Inferior parietal cortex (tissue), 1 donor: ENCODE measurements at regions not wholly inside any gene's neighbourhood (a gene's known extent, or its start where the extent isn't known, plus 50 kb on each side); places are given as distances from the start of the nearest gene placed in this dataset.
"Not testable (repeated sequence)": the region's sequence is repeated elsewhere in the genome, so short reads cannot be mapped to it uniquely, and the experiment has no call there.

Source experiments
- DNase-seq: peaks from one replicate; pipeline ENCODE4 v3.0.0-alpha.2; 2016; ENCODE audit errors: extremely low spot score

DNA sequence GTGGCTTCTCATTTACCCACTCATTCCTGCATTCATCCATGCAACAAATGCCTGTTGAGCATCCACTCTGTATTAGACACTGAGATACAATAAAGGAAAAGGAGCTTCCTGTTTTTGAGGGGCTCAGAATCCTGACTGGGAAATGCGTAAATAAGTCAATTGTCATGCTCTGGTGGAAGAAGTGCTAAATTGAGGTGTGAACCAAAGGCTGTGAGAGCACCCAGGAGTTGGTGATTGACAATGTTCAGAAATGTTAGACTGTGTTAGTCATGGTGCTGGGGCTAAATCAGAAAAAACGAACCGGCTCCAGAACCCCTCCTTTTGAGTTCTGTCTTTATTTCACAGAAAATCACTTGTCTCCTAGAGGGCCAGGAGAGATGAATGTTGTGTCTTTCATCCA lies 558.6 kb upstream of the SGCD start:
- DNase-seq: no peak

GRCh38 chr5:155772009-155772662 lies 554.8 kb upstream of the SGCD start:
- DNase-seq: no peak

DNA sequence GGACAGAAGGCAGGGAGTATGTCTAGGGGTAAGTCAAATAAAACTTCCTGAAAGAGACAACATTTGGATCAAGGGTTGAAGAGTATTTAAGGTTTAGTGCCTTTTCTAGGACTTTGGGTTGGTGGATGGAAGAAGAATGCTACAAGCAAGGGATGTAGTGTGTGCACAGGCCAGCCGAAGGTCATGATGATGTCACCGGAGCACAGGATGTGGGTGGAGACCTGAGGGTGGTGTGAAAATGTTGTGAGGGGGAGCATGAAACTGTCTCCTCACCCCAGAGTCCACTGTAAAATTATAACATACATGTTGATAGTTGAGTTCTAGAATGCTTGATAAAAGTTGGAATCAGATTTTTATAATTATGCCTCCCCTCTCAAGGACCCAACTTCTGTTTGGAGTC lies 553.3 kb upstream of the SGCD start:
- no peak for DNase-seq

DNA sequence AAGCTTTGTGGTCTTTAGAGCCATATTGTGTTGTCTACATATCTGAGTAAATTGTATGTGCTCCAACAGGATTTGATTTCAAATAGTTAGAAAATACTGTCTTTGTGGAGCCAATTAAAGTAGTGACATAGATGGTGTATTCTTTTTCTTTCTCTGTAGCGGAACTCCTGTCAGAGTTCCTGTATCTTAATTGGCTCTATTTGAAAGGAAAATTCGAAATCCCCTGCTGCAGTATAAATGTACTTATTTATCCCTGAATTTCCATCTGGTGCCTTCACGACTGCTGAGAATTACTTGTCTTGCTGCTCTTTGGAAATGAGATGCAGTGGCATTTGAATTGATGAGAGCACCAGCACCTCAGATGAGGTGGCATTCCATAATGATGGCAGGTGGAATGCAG lies 546.7 kb upstream of the SGCD start:
- no peak for DNase-seq

DNA sequence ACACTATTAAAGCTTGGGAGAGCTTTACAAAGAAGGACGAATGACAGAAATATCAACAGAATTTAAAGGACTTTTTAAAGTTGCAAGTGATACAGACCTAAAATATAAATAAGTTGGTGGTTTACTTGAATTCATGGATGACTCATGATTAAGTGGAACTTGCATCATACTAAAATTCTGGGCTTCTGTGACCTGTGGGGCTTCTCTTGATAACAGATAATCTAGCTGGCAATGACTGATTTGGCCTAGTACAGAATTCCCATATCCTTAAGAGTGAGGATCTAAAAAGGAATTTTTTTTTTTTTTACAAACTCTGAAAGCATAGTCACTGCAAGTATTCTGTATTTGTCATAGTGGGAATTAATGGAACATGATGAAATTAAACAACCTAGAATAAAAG lies 543.7 kb upstream of the SGCD start:
- no peak for DNase-seq

- no peak for DNase-seq
Measured at GRCh38 chr5:155783791-155784190, 543.2 kb upstream of the SGCD start.

DNA sequence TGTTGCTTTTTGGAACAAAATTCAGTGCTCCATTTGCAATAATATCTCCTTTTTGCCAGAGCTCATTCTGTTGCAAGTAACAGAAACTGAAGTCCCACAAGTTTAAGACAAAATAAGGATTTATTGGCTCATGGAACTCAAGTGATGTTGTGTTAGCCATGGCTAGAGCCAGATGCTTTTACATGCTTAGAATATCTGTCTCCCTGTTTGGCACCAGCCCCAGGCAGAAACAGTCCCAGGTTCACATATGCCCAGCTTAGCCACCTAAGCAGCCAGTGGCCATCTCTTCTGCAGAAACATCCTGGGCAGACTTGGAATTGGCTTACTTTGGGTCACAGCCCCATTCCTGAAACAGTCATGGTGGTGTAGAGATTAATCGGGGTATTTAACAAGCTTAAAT lies 540.9 kb upstream of the SGCD start:
- no peak for DNase-seq

- no peak for DNase-seq
Measured at GRCh38 chr5:155792873-155793272, 534.1 kb upstream of the SGCD start.

DNA sequence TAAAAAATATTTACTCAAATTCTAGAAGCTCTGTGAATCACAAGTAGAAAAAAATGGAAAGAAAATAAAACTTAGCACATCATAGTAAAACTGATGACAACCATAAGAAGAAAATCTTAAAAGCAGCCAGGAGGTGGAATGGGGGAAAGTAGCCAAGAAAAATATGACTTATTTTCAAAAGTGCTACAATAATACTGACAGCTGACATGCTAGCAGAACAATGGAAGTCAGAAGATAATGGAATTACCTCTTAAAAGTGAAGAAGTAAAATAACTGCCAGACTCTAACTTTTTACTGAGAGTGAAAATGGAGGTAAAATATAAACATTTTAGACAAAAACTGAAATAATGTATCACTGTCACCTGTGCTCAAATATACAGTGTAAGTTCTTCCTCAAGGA lies 532.2 kb upstream of the SGCD start:
- no peak for DNase-seq

GRCh38 chr5:155799308-155799707 lies 527.7 kb upstream of the SGCD start:
- no peak for DNase-seq

GRCh38 chr5:155807884-155808576 lies 518.9 kb upstream of the SGCD start:
- DNase-seq: no peak

DNA sequence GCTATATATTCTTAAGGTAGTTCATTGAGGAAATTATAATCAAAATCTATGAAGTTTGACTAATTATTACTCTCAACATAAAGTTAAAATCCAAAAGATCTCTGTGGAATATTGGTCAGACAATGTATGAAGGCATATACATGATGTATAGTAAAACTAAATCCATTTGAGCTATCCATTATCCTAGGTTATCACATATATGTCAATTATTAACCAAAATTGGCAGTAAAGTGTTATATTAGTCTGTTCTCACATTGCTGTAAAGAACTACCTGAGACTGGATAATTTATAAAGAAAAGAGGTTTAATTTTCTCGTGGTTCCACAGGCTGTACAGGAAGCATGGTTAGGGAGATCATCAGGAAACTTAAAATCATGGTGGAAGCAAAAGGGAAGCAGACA lies 511.7 kb upstream of the SGCD start:
- DNase-seq: no peak

DNA sequence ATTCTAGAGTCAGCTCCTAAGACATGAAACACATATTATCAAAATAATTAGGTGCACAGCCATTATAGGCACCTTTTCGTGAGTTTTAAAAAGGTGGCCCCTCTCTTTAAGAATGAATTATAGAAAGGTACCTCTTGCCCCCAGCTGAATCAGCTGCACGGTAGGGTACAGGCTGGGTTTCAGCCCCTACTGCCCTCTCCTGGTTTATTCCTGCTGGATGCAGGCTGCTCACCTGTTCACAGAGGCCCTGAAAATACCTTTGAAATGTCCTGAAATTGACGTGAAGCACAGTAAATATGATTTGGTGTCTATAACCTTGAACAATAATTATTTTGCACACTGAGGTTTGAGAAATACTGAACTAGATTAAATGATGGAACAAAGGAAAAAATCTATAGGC lies 504.8 kb upstream of the SGCD start:
- DNase-seq: no peak

GRCh38 chr5:155826611-155827507 lies 500.1 kb upstream of the SGCD start:
- no peak for DNase-seq

DNA sequence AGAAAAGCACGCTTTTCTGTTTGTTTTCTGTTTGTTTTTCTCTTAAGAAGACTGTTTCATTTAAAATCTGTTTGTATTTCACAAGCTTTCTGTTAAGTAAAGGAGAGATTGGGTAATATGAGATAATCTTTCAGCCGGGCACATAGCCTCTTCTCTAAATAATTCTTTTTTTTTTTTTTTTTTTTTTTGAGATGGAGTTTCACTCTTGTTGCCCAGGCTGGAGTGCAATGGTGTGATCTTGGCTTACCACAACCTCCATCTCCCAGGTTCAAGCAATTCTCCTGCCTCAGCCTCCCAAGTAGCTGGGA lies 499.5 kb upstream of the SGCD start:
- DNase-seq: not testable (repeated sequence)

GRCh38 chr5:155827949-155828348 lies 499.0 kb upstream of the SGCD start:
- DNase-seq: no peak

- DNase-seq: no peak
Measured at GRCh38 chr5:155831491-155831890, 495.5 kb upstream of the SGCD start.

- no peak for DNase-seq
Measured at GRCh38 chr5:155833287-155833686, 493.7 kb upstream of the SGCD start.

- no peak for DNase-seq
Measured at GRCh38 chr5:155834271-155834975, 492.5 kb upstream of the SGCD start.

DNA sequence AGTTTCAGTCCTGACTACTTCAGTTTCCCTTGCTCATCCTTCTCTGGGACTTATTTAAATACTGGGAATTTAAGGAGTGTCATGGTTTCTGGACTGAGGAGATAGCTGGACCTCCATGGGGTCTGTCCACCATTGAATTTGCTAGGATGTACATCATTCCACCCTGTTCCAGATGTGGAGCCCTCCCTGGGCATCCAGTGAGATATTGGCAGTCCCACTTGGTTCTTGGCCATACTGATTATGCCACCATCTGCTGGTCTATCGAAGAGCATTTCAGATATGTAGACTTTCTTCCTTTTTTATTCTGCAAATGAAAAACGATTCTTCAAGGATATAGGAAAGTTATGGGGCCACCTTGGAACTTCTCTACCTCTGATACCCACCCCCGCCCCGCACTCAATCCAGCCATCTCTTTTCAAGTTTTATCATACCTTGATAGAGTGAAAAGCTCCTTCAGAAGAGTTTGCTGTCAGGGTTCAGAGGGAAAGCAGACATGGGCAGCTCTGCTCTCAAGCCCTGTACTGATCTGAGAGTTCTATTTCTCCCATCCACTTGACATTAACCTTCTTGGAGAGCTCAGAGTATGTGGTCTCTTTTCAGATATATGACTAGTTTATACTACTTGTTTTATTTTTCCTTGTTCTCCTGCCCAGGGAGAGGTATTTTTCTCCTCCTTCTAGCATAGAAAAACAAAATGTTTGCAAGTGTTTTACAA lies 490.7 kb upstream of the SGCD start:
- DNase-seq: no peak

GRCh38 chr5:155838394-155838793 lies 488.6 kb upstream of the SGCD start:
- DNase-seq: no peak
